Thyroid gland (tissue), 4 donors: ENCODE measurements at regions not wholly inside any gene's neighbourhood (a gene's known extent, or its start where the extent isn't known, plus 50 kb on each side); places are given as distances from the start of the nearest gene placed in this dataset.

Source experiments
- CTCF ChIP-seq, 6 experiments: fragments of 200-600 bp in 3 of 6; fragments of 450-650 bp in 3 of 6; sonication (generic) in 3 of 6; IDR thresholded peaks; one replicate each; pipeline ENCODE4 v1.5.1; 2016 to 2019; ENCODE audit warnings: antibody characterized with exemption in 6 of 6, mild to moderate bottlenecking in 2 of 6, inconsistent platforms in 1 of 6, moderate library complexity in 1 of 6
- POLR2A ChIP-seq, 2 donors: fragments of 450-650 bp; IDR thresholded peaks; one replicate each; pipeline ENCODE4 v1.6.1; 2017; ENCODE audit warnings: antibody characterized with exemption in 2 of 2, mild to moderate bottlenecking in 2 of 2, moderate library complexity in 1 of 2

DNA sequence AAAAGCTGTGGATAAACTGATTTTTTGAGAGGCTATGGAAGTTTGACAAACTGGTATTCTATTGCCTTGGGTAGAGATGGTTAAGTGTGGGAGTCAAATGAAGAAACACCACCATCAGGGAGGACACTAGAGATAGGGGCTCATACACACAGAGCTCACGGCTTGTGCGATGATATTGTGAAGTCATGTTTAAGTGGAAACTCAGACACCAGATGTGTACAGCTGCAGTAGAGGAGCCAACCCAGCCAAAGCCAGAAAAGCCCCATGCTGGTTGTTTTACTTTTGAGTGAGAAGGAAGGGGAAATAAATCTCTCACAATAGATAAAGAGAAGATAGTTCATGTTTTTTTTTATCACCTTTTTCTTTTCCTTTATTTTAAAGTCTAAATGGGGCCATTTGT is 377.7 kb downstream of the DMRT2 start:
- TF ChIP-seq CTCF (IDR thresholded peaks at IDR 0.05) (no peak), POLR2A (IDR thresholded peaks at IDR 0.05) (no peak)
